ELR (cell line): ENCODE measurements at regions not wholly inside any gene's neighbourhood (a gene's known extent, or its start where the extent isn't known, plus 50 kb on each side); places are given as distances from the start of the nearest gene placed in this dataset.

Experiments
- DNase-seq: peaks from one replicate; pipeline ENCODE4 v3.0.0-alpha.2; 2015; ENCODE audit warnings: low read depth

DNA sequence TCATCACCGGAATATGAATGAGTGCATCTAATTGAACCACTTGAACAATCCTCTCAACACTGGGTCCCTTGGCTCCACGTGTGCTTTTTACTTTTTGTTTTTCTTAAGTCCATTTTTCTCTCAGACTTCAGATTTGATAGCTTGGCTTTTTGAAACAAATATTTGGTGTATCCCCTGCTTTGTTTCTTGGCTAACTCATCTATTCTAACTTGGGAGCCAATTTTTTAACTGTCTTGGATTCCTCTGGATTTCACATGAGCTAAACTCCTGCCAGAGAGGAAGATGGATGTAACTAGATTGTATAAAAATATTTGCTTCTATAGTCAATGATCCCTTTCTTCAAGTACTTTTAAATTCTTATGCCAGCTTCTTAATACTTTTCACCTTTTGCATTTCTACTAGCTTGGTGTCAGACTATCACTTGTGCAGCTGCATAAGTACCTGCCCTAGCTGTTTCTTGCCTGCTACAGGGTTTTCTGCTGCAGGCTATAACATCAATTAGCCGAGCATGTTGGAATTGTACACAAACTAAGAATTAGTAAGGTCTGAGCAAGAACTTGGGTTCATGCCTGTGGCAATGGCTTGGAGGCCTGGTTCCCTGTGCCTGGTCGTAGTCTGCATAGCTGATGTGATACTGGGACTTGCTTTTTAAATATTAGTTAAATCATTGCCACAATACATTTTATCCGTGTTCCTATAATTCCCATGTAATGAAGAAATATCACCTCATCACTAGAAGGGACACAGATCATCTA, 281.5 kb downstream of the EN1 start:
- DNase-seq = no peak

DNA sequence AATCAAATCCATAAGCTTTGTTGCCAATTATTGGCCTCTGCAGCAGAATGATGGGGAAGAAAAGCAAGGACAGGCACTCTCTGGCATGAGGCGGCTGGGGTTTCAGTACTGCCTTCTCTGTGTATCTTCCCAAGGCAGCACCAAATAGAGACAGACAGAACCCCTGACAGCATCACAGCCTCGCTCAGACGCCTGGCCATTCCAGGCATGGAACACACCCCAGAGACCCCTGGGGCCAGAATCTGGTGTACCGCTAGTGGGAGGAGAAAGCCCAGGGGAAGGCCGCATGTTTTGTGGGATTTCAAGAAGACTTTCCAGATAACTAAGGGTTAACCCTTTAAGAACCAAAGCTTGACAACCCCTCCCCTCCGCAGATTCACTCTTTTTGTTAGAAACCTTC, 282.1 kb downstream of the EN1 start:
- DNase-seq = no peak

DNA sequence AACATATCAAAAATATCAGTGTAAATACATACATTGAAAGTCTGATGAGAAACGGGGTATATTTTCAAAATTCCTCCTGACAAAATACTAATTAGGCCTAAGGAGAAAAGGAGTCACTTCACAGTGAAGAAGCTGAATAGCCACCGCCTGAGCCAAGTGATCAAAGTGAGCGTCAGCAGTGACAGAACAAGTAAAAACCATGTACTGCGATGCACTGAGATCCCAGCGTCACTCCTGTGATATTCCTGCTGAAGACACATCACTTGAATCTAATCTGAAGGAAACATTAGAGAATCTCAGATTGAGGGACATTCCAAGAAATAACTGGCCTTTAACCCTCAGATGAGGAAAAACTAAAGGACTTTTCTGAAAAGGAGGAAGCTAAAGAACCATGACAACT, 285.3 kb downstream of the EN1 start:
- DNase-seq = no peak

- no peak for DNase-seq
These were observed 288.6 kb downstream of the EN1 start for GRCh38 chr2:118558846-118559245.

GRCh38 chr2:118557791-118558190, 289.7 kb downstream of the EN1 start:
- DNase-seq = no peak

DNA sequence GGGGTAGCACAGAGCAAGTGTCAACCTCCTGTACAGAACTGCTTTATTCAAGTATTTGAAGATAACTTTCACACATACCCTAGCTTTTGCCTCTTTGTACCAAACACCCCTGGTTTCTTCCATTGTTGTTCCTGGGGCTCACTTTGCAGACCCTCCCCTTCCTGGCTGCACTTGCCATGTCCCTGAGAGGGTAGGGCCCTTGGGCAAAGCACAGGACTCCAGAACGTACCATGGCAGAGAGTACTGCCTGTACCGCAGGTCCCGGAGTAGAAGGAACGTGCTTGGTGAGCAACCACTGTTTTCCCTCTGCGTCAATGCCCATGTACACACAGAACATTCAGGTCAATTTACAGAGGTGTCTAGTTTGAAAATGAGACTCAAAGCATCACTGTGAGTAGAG, 290.4 kb downstream of the EN1 start:
- DNase-seq = no peak

DNA sequence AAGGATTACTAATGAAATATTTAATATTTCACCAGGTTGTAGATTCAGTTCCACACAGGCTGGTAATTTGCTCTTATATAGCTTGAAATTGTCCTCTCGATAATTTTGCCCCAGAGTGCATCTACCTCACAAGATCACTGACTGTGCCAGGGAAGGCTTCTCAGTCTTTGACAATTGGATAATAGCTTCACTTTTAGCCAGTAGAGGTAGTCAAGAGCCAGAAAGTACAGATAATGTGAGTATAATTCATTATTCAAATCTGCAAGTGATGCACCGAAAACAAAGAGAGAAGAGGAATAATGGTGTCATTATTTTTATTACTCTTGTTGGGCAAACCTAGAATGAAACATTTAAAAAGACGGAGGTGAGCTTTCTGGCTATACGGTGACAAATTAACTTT, 292.8 kb downstream of the EN1 start:
- no peak for DNase-seq

DNA sequence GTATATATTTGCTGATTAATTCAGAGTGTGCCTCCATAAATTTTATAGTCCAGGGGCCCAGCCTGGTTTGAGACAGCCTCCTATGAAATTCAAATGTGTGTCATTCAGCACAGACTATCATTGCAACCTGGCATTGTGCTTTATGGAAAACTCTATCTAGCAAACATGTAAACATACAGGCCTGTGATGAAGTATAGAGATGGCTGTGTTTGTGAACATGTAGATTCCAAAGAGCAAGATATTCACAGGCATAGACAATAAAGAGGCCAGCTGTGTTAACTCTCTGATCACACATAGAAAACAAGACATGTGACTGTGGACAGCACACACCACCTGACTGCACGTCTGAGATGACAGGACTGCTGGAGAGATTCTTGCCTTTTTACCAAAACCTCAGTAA, 297.9 kb downstream of the EN1 start:
- no peak for DNase-seq

- no peak for DNase-seq
These were observed 298.5 kb downstream of the EN1 start for GRCh38 chr2:118548880-118549488.

DNA sequence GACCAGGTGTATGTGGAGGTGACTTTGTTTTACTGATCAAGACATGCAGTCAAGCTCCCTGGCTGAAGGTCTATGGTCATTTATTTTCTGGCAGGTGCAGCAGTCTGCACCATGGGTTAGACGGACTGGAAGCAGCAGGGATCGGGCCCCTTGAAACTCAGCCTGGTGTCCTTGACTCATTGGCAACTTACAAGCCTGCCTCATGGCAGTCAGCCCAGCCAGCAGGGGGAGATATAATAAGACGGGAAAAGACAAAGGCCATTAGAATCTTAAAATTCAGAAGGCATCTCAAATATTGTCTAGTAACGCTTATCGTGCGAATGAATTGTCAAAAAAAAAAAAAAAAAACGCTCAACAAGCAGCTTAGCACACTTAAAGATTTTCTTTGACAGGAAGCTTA, 308.2 kb downstream of the EN1 start:
- peak; percentile 20 for DNase-seq

- no peak for DNase-seq
These were observed 311.1 kb downstream of the EN1 start for GRCh38 chr2:118536306-118536705.

DNA sequence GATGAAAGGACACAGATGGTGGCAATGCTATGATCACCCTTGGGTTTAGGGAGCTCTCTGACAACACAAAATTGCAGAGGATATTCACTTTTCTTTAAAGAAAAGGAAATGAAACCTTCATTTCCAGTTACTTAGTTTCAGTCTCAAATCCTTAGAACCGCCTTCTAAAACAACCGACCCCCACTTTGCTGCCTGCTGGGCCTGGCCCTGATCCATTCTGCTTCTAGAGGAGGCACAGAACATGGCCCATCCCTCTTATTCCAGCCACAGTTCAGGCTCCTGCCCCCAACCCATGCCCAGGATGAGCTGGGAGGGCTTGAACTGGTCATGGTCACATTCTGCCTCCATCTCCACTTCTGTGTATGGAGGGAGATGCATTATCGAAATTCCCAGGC, 311.6 kb downstream of the EN1 start:
- DNase-seq = no peak

DNA sequence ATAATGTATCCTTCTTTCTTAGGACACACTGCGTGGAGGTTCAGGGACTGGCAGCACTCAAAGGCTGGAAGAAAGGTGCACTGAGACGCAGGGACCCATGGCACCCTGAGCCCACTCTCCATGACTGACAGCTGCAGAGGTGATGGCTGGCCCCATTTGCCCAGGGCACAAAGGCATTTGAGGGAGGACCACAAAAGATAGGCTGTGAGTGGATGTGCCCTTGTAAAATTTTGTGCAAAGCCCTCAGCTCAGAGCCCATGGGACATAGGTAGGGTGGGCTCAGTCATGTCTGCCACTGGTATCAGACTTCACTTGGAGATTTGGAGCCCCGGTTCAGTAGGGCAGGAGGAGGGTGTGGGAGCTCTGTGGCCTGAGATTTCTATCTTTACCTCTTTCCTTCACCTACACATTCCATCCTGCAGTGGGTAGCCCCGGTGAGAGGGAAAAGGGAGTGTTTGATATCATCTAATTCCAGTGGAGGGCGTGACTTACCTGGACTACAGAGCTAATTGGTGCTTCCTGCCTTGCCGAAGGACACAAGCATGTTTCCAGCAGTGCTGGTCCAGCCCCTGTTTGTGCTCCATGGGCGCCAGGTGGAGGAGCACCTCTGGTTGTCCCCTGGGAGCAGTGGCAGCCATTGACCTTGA, 312.2 kb downstream of the EN1 start:
- no peak for DNase-seq

GRCh38 chr2:118530976-118531375, 316.5 kb downstream of the EN1 start:
- no peak for DNase-seq

- DNase-seq = no peak
These were observed 317.4 kb downstream of the EN1 start for GRCh38 chr2:118529908-118530599.

- no peak for DNase-seq
These were observed 319.9 kb downstream of the EN1 start for GRCh38 chr2:118527571-118527970.

DNA sequence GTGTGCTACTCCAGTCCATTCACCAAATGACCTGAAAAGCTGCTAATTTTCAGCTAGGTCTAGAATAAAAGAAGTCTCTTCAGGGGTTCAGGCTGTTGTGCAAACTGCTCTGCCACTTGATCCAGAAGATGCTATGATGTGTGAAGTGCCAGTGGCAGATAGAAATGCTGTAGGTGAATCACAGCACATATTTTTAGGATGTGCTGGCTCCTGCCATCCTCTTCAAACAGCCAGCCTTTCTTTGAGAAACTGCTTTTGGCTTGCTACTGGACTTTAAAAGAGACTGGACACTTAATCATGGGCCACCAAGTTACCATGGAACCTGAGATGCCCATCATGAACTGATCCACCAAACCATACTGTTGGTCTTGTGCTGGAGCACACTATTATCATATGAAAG, 322.1 kb downstream of the EN1 start:
- DNase-seq = no peak

DNA sequence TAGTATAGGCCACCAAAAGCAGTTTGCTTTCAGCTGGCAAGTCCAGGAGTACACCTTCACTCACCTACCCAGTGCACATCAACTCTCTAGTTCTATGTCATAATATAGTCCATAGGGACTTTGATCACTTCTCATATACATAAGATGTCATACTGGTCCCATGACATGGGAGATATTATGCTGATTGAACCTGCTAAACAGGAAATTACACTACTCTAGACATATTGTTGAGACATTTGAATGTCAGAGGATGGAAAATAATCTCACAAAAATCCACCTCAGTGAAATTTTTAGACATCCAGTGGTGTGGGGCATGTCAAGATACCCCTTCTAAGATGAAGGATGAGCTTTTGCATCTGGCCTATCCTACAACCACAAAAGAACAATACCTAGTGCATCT, 322.5 kb downstream of the EN1 start:
- DNase-seq = no peak

DNA sequence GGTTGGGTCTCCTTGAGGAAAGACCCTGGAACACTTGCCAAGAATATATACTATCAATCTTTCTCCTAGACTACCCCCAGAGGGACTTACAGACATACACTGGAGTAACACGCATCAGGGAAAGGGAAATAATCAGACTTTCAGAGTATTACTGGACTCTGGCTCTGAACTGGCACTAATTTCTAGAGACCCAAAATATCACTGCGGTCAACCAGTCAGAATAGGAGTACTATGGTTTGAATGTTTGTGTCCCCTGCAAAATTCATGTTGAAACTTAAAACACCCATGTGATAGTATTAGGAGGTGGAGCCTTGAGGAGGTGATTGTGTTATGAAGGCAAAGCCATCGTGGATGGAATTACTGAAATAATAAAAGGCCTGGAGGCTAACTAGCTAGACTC, 323.7 kb downstream of the EN1 start:
- DNase-seq = no peak

GRCh38 chr2:118521960-118522359, 325.5 kb downstream of the EN1 start:
- no peak for DNase-seq

DNA sequence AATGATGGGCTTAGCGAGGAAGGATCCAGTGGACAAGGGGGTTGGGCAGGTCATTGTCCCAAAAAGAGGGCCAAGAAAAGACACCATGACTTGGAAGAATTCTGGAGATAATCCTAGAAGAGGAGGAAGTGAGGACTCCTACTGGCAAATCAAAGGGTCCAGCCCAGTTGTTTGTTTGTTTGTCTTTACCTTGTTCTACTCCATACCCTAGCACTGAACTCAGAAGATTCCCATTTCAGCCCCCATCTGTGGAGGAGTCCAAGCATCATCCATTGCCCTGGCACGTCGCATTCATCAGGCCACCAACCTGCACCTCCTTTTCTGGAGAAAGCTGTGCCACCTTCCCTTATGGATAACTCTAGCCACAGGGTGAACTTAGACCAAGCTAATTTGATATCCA, 326.2 kb downstream of the EN1 start:
- DNase-seq = no peak

- DNase-seq = no peak
These were observed 327.2 kb downstream of the EN1 start for GRCh38 chr2:118520246-118520645.

GRCh38 chr2:118519511-118519910, 327.9 kb downstream of the EN1 start:
- no peak for DNase-seq
